ENCODE measurements at regions not wholly inside any gene's neighbourhood (a gene's known extent, or its start where the extent isn't known, plus 50 kb on each side); places are given as distances from the start of the nearest gene placed in this dataset.

GRCh38 chr6:16825784-16826183, 64.5 kb upstream of the ATXN1 start:
- Histone ChIP-seq H3K4me1 (ENCODE audit: control insufficient read depth, extremely low read depth, insufficient read depth, low read length) (peaks cover 15% of the 10 kb centered on the region), H3K9ac (ENCODE audit: control insufficient read depth, extremely low read depth, insufficient read depth, low read length) (no peak overlapping the region), H3K4me3 (ENCODE audit: control insufficient read depth in 2 of 3, extremely low read depth in 1 of 3, insufficient read depth in 2 of 3, low read depth in 1 of 3, low read length in 3 of 3) (no peak overlapping the region), H2AFZ (ENCODE audit: control insufficient read depth, low read length) (no peak overlapping the region), H3K9me1 (ENCODE audit: control insufficient read depth, extremely low read depth, insufficient read depth, low read length) (no peaks in the 10 kb centered on the region), H3K36me3 (ENCODE audit: control insufficient read depth in 2 of 2, extremely low read depth in 1 of 2, insufficient read depth in 2 of 2, low read length in 2 of 2) (no peaks in the 10 kb centered on the region), H3K9me3 (ENCODE audit: control insufficient read depth, low read depth, low read length) (no peaks in the 10 kb centered on the region), H3K27me3 (ENCODE audit: control insufficient read depth, extremely low read depth, insufficient read depth, low read length) (no peaks in the 10 kb centered on the region), H3K4me2 (ENCODE audit: control insufficient read depth, extremely low read depth, insufficient read depth, low read depth, low read length) (no peak overlapping the region), H4K20me1 (ENCODE audit: control insufficient read depth, extremely low read depth, insufficient read depth, low read length) (no peaks in the 10 kb centered on the region), H3K79me2 (ENCODE audit: control insufficient read depth, insufficient read depth, low read length) (no peaks in the 10 kb centered on the region), H3K27ac (ENCODE audit: control insufficient read depth, insufficient read depth, low read length) (no peak overlapping the region)
- DNase-seq (ENCODE audit: low read depth, low spot score), result no peak
- no peak for FAIRE-seq
- TF ChIP-seq CTCF (optimal IDR thresholded peaks at IDR 0.05 in 1 of 3, IDR thresholded peaks at IDR 0.05 in 1 of 3, conservative IDR thresholded peaks at IDR 0.05 in 1 of 3; ENCODE audit: extremely low read depth in 1 of 3, insufficient read depth in 2 of 3, low read length in 3 of 3) (no peak), EZH2 (IDR thresholded peaks at IDR 0.05; ENCODE audit: low read length) (no peak)
- dilution Hi-C loops (cut with MboI; ENCODE audit: extremely low pct_ligation_motif_present, low sequenced_read_pairs), result no loop called here

- Histone ChIP-seq H3K9me1 (ENCODE audit: control insufficient read depth, extremely low read depth, insufficient read depth, low read length) (no peaks in the 10 kb centered on the region), H3K9ac (ENCODE audit: control insufficient read depth, extremely low read depth, insufficient read depth, low read length) (no peak overlapping the region), H3K9me3 (ENCODE audit: control insufficient read depth, low read depth, low read length) (no peaks in the 10 kb centered on the region), H3K79me2 (ENCODE audit: control insufficient read depth, insufficient read depth, low read length) (no peaks in the 10 kb centered on the region), H3K27ac (ENCODE audit: control insufficient read depth, insufficient read depth, low read length) (no peak overlapping the region), H4K20me1 (ENCODE audit: control insufficient read depth, extremely low read depth, insufficient read depth, low read length) (no peaks in the 10 kb centered on the region), H3K36me3 (ENCODE audit: control insufficient read depth in 2 of 2, extremely low read depth in 1 of 2, insufficient read depth in 2 of 2, low read length in 2 of 2) (no peaks in the 10 kb centered on the region), H3K27me3 (ENCODE audit: control insufficient read depth, extremely low read depth, insufficient read depth, low read length) (no peaks in the 10 kb centered on the region), H3K4me3 (ENCODE audit: control insufficient read depth in 2 of 3, extremely low read depth in 1 of 3, insufficient read depth in 2 of 3, low read depth in 1 of 3, low read length in 3 of 3) (no peak overlapping the region), H3K4me1 (ENCODE audit: control insufficient read depth, extremely low read depth, insufficient read depth, low read length) (peaks cover 15% of the 10 kb centered on the region), H3K4me2 (ENCODE audit: control insufficient read depth, extremely low read depth, insufficient read depth, low read depth, low read length) (no peak overlapping the region), H2AFZ (ENCODE audit: control insufficient read depth, low read length) (no peak overlapping the region)
- TF ChIP-seq CTCF (optimal IDR thresholded peaks at IDR 0.05 in 1 of 3, IDR thresholded peaks at IDR 0.05 in 1 of 3, conservative IDR thresholded peaks at IDR 0.05 in 1 of 3; ENCODE audit: extremely low read depth in 1 of 3, insufficient read depth in 2 of 3, low read length in 3 of 3), result no peak
- no peak for TF ChIP-seq EZH2 (IDR thresholded peaks at IDR 0.05; ENCODE audit: low read length)
- no peak for FAIRE-seq
- dilution Hi-C loops (cut with MboI; ENCODE audit: extremely low pct_ligation_motif_present, low sequenced_read_pairs), result no loop called here
- no peak for DNase-seq (ENCODE audit: low read depth, low spot score)
Observed at GRCh38 chr6:16824845-16825685, 63.8 kb upstream of the ATXN1 start.
